Right atrium auricular region (tissue), 2 donors: ENCODE measurements at regions not wholly inside any gene's neighbourhood (a gene's known extent, or its start where the extent isn't known, plus 50 kb on each side); places are given as distances from the start of the nearest gene placed in this dataset.

ENCODE experiments used
- DNase-seq: peaks from one replicate; pipeline ENCODE4 v3.0.0-alpha.2; 2019; ENCODE audit warnings: low spot score
- H3K27ac ChIP-seq, 2 donors: fragments of 200-600 bp; sonication (generic); 1 replicate in 1 of 2; 2 replicates in 1 of 2; pipeline ENCODE4 v1.5.1; 2016 to 2019
- H3K27me3 ChIP-seq, 2 donors: fragments of 200-600 bp; sonication (generic); one replicate each; pipeline versions ENCODE4 v1.5.1 to v1.6.0; 2017 to 2019
- H3K36me3 ChIP-seq: fragments of 200-600 bp; sonication (generic); one replicate; pipeline ENCODE4 v1.5.1; 2016
- H3K4me1 ChIP-seq, 2 donors: fragments of 200-600 bp; sonication (generic); one replicate each; pipeline versions ENCODE4 v1.5.1 to v1.6.0; 2017 to 2019
- H3K4me3 ChIP-seq, 2 donors: fragments of 200-600 bp; sonication (generic); 1 replicate in 1 of 2; 2 replicates in 1 of 2; pipeline ENCODE4 v1.5.1; 2017 to 2019; ENCODE audit warnings: mild to moderate bottlenecking in 1 of 2, moderate library complexity in 1 of 2
- H3K9me3 ChIP-seq, 2 donors: fragments of 200-600 bp; sonication (generic); one replicate each; pipeline ENCODE4 v1.5.1; 2019
- CTCF ChIP-seq, 2 donors: fragments of 200-600 bp; sonication (generic); IDR thresholded peaks; one replicate each; pipeline ENCODE4 v1.5.1; 2019; ENCODE audit warnings: antibody characterized with exemption in 2 of 2

GRCh38 chr18:11377766-11378540, 228.6 kb upstream of the PIEZO2 start:
- Histone ChIP-seq H3K4me1 (no peaks in the 10 kb centered on the region), H3K36me3 (no peaks in the 10 kb centered on the region), H3K4me3 (no peak overlapping the region), H3K9me3 (no peaks in the 10 kb centered on the region), H3K27me3 (no peaks in the 10 kb centered on the region), H3K27ac (no peak overlapping the region)
- no peak for DNase-seq
- TF ChIP-seq CTCF (IDR thresholded peaks at IDR 0.05) = no peak

- no peak for TF ChIP-seq CTCF (IDR thresholded peaks at IDR 0.05)
- Histone ChIP-seq H3K9me3 (no peaks in the 10 kb centered on the region), H3K4me3 (no peak overlapping the region), H3K4me1 (no peaks in the 10 kb centered on the region), H3K27me3 (no peaks in the 10 kb centered on the region), H3K27ac (no peak overlapping the region), H3K36me3 (no peaks in the 10 kb centered on the region)
- no peak for DNase-seq
Measured at GRCh38 chr18:11372163-11372562, 222.8 kb upstream of the PIEZO2 start.

DNA sequence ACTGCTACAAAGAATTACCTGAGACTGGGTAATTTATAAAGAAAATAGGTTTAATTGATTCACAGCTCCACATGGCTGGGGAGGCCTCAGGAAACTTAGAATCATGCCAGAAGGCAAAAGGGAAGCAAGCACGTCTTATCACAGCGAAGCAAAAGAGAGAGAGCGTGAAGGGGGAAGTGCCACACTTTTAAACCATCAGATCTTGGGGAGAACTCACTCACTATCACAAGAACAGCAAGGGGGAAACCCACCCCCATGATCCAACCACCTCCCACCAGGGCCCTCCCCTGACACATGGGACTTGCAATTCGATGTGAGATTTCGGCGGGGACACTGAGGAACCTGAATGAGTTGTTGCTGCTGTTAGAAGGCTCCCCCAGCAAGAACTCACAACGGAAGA, 220.2 kb upstream of the PIEZO2 start:
- Histone ChIP-seq H3K9me3 (no peaks in the 10 kb centered on the region), H3K4me1 (peaks cover 0 to 5% of the 10 kb centered on the region in 2 donors), H3K36me3 (no peaks in the 10 kb centered on the region), H3K4me3 (no peak overlapping the region), H3K27me3 (no peaks in the 10 kb centered on the region), H3K27ac (no peak overlapping the region)
- no peak for TF ChIP-seq CTCF (IDR thresholded peaks at IDR 0.05)
- no peak for DNase-seq

- DNase-seq = no peak
- H3K27me3 ChIP-seq = no peaks in the 10 kb centered on the region
- peaks cover 0 to 5% of the 10 kb centered on the region in 2 donors for H3K4me1 ChIP-seq
- no peak for TF ChIP-seq CTCF (IDR thresholded peaks at IDR 0.05)
- no peak overlapping the region for H3K27ac ChIP-seq
- no peaks in the 10 kb centered on the region for H3K36me3 ChIP-seq
- no peak overlapping the region for H3K4me3 ChIP-seq
- H3K9me3 ChIP-seq = no peaks in the 10 kb centered on the region
Measured at GRCh38 chr18:11368020-11368419, 218.7 kb upstream of the PIEZO2 start.

DNA sequence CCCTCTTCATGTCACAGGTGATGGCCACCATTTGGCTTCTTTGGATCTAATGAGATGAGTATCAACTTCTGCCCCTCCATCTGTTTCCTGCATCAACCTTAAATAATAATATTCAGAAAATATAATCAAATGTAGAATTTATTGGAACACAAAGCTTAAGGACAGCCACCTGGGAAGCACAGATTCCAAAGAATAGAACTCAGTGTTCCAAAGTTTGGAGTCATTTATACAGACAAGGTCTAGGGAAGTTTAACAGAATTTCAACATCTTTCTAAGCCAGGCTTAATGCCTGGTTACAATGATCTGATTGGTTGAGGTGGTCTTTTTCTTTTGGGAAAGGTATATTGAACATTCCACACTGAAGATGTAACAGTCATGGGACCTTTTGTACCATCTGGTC, 218.0 kb upstream of the PIEZO2 start:
- Histone ChIP-seq H3K36me3 (no peaks in the 10 kb centered on the region), H3K9me3 (no peaks in the 10 kb centered on the region), H3K4me3 (no peak overlapping the region), H3K4me1 (peaks cover 0 to 5% of the 10 kb centered on the region in 2 donors), H3K27ac (peak overlapping the region; percentile 67 to 77), H3K27me3 (no peaks in the 10 kb centered on the region)
- TF ChIP-seq CTCF (IDR thresholded peaks at IDR 0.05) = no peak
- no peak for DNase-seq

DNA sequence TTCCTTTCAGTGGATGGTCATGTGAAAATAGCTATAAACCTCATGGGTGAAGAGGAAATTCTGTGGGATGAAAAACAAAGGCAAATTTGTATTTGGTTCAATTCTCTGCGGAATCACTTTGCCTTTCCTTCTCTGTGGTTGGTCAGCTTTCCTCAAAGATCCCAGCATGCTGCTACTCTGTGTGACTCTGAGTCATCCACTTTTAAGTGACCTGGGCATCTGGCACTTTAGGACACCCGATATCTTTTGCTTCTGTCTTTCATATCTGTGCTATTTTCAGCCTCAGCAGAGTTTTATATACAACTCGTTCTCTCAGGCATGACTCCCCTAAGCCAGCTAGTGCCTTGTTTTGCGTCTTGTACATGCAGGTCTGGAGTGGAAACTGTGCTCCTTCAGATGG, 217.0 kb upstream of the PIEZO2 start:
- no peak for DNase-seq
- H3K4me1 ChIP-seq = peaks cover 0 to 5% of the 10 kb centered on the region in 2 donors
- TF ChIP-seq CTCF (IDR thresholded peaks at IDR 0.05) = no peak
- H3K4me3 ChIP-seq = no peak overlapping the region
- H3K36me3 ChIP-seq = no peaks in the 10 kb centered on the region
- peak overlapping the region; percentile 67 to 77 for H3K27ac ChIP-seq
- H3K9me3 ChIP-seq = no peaks in the 10 kb centered on the region
- H3K27me3 ChIP-seq = no peaks in the 10 kb centered on the region
